ENCODE measurements at regions not wholly inside any gene's neighbourhood (a gene's known extent, or its start where the extent isn't known, plus 50 kb on each side); places are given as distances from the start of the nearest gene placed in this dataset.

DNA sequence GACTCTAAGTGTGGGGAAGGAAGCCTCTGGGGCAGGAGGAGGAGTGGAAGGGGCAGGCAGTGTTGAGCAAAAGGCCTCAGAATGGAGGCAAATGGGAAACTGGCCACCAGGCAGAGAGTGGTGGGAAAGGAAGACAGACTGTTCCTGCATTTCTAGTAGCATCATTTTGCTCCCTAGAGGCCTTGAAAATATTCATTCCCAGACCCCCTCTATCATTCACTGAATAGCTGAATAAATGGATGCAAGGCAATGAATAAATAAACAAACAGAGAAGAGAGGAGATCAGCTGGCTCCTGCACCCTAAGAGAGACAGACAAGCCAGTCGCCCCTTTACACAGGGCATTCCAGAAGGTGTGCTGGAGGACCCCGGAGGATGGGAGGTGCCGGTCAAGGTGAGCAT lies 511.9 kb downstream of the BCOR start:
- TF ChIP-seq, protein P1, sequence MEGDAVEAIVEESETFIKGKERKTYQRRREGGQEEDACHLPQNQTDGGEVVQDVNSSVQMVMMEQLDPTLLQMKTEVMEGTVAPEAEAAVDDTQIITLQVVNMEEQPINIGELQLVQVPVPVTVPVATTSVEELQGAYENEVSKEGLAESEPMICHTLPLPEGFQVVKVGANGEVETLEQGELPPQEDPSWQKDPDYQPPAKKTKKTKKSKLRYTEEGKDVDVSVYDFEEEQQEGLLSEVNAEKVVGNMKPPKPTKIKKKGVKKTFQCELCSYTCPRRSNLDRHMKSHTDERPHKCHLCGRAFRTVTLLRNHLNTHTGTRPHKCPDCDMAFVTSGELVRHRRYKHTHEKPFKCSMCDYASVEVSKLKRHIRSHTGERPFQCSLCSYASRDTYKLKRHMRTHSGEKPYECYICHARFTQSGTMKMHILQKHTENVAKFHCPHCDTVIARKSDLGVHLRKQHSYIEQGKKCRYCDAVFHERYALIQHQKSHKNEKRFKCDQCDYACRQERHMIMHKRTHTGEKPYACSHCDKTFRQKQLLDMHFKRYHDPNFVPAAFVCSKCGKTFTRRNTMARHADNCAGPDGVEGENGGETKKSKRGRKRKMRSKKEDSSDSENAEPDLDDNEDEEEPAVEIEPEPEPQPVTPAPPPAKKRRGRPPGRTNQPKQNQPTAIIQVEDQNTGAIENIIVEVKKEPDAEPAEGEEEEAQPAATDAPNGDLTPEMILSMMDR (IDR thresholded peaks at IDR 0.05): no peak
- no peak for TF ChIP-seq POLR2A (IDR thresholded peaks at IDR 0.05)
- Histone ChIP-seq H3K4me1 (no peaks in the 10 kb centered on the region), H3K27ac (no peak overlapping the region), H3K36me3 (no peaks in the 10 kb centered on the region), H3K4me3 (replicated peaks in 1 of 3) (no peak overlapping the region), H3K27me3 (no peaks in the 10 kb centered on the region), H3K9me3 (no peaks in the 10 kb centered on the region)
- WGBS, 2 donors: 69 to 85% methylated on average over 3 of the region's 3 CpGs
- intact Hi-C loops (cut with DNase I): no loop called here
- DNase-seq: no peak

DNA sequence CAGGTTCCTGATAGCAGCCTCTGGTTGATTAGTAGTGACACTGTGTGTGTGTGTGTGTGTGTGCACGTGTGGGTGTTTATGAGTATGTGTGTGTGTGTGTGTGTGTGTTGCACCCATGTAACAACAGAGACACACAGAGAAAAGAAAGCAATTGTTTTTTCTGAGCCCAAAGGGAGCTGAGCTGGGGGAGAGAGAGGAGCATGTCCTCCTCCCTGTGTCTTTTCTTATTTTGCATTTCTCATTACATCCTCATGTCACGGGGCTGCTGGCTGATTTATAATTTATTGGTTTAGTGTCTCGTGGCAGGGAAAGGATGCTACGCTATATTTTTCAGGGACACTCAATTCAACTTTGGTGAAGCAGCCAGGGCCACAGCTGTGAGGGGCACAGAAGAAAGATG lies 511.4 kb downstream of the BCOR start:
- no peak overlapping the region for H3K4me3 ChIP-seq (replicated peaks in 1 of 3)
- no peaks in the 10 kb centered on the region for H3K27me3 ChIP-seq
- H3K27ac ChIP-seq: no peak overlapping the region
- WGBS, 2 donors: 80 to 89% methylated on average over 3 to 4 of the region's 4 CpGs
- H3K9me3 ChIP-seq: no peaks in the 10 kb centered on the region
- intact Hi-C loops (cut with DNase I): no loop called here
- no peak for DNase-seq
- no peaks in the 10 kb centered on the region for H3K4me1 ChIP-seq
- H3K36me3 ChIP-seq: no peaks in the 10 kb centered on the region
- TF ChIP-seq, protein P1 (IDR thresholded peaks at IDR 0.05): no peak

DNA sequence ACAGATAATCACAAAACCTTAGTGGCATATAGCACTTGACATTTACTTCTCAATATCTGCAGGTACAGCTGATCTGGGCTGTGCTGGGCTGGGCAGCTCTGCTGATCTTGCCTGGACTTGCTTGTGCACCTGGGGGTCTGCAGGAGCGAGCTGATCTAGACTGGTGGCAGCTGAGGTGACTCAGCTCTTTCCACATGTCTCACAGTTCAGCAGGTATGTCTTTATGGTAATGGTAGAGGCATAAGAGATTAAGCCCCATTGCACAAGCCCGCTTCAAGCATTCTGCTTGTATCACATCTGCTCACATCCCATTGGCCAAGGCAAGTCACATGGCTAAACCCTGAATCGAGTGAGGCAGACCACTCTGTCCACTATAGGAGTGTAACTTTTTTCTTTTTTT lies 506.7 kb downstream of the BCOR start:
- TF ChIP-seq POLR2A (IDR thresholded peaks at IDR 0.05): no peak
- TF ChIP-seq, protein P1 (IDR thresholded peaks at IDR 0.05): no peak
- no peak overlapping the region for H3K4me3 ChIP-seq (replicated peaks in 1 of 3)
- no peaks in the 10 kb centered on the region for H3K36me3 ChIP-seq
- no peaks in the 10 kb centered on the region for H3K4me1 ChIP-seq
- DNase-seq: no peak
- H3K27me3 ChIP-seq: no peaks in the 10 kb centered on the region
- intact Hi-C loops (cut with DNase I): no loop called here
- no peaks in the 10 kb centered on the region for H3K9me3 ChIP-seq
- 89 to 92% methylated on average over 3 of the region's 3 CpGs for WGBS, 2 donors
- H3K27ac ChIP-seq: no peak overlapping the region

DNA sequence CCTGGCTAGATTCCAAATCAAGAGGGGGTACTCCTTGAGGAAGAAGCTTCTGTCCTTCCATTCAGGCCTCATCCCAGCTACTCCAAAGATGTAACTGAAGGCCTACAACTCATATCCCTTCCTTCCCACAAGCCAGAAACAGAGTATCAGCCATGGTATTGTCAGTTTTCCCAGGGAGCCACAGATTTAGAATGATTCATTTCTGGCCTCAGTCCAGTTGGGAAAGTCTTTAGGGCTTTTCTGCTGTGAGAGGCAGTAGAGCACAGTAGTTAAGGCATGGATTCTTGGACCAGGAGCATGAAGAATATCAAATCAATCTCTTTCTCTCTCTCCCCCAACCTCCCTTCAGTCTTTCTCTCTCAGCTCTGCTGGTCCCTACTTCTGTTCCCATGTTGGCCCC lies 505.0 kb downstream of the BCOR start:
- Histone ChIP-seq H3K4me3 (replicated peaks in 1 of 3) (no peak overlapping the region), H3K27me3 (no peaks in the 10 kb centered on the region), H3K9me3 (no peaks in the 10 kb centered on the region), H3K36me3 (no peaks in the 10 kb centered on the region), H3K4me1 (no peaks in the 10 kb centered on the region), H3K27ac (no peak overlapping the region)
- DNase-seq: no peak
- intact Hi-C loops (cut with DNase I): no loop called here
- TF ChIP-seq, protein P1 (IDR thresholded peaks at IDR 0.05): no peak
- no peak for TF ChIP-seq POLR2A (IDR thresholded peaks at IDR 0.05)

DNA sequence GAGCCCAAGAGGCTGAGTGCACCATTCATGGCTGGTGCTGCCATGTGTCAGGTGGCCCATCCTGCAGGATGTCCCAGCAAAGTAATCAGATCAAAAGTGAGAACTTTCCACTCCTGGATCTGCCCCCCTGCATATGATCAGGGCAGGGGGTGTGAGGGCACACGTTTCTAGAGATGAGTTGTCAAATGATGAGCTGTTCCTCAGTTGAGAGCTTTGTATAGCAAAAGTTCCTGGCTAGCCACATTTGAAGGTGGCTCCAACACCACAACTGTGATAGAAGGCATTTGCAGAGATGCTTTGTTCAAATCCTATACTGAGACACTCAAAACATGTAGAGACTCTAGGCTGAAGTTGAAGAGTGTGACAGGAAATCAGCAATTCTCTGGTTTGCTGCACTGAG lies 501.8 kb downstream of the BCOR start:
- H3K4me3 ChIP-seq (replicated peaks in 1 of 3): no peak overlapping the region
- H3K4me1 ChIP-seq: no peaks in the 10 kb centered on the region
- WGBS, 2 donors: 40% methylated on average over 1 of the region's 1 CpG; no CpG with 5 or more reads in 1 of the 2 donors
- no peak for DNase-seq
- no peaks in the 10 kb centered on the region for H3K9me3 ChIP-seq
- intact Hi-C loops (cut with DNase I): no loop called here
- no peak overlapping the region for H3K27ac ChIP-seq
- no peaks in the 10 kb centered on the region for H3K36me3 ChIP-seq
- no peak for TF ChIP-seq POLR2A (IDR thresholded peaks at IDR 0.05)
- TF ChIP-seq, protein P1 (IDR thresholded peaks at IDR 0.05): no peak
- H3K27me3 ChIP-seq: no peaks in the 10 kb centered on the region

All from thyroid gland (tissue), 4 donors.